ENCODE measurements at regions not wholly inside any gene's neighbourhood (a gene's known extent, or its start where the extent isn't known, plus 50 kb on each side); places are given as distances from the start of the nearest gene placed in this dataset.

- Histone ChIP-seq H3K9me3 (ENCODE audit: low read length) (no peaks in the 10 kb centered on the region), H3K27ac (ENCODE audit: extremely low read length, insufficient read depth, low read length) (no peak overlapping the region), H2AFZ (ENCODE audit: low read length) (no peak overlapping the region), H3K9ac (ENCODE audit: insufficient read depth, low read depth, low read length) (no peak overlapping the region), H3K4me3 (replicated peaks in 1 of 3; ENCODE audit: insufficient read depth in 1 of 3, low read depth in 2 of 3, low read length in 3 of 3) (no peak overlapping the region), H3K27me3 (ENCODE audit: control insufficient read depth in 1 of 2, insufficient read depth in 2 of 2, low read length in 2 of 2) (no peaks in the 10 kb centered on the region; a peak in 1 of 5 replicates), H3K79me2 (ENCODE audit: insufficient read depth, low read length) (no peaks in the 10 kb centered on the region), H4K20me1 (ENCODE audit: insufficient read depth, low read length) (no peaks in the 10 kb centered on the region), H3K4me2 (ENCODE audit: low read depth, low read length) (no peak overlapping the region), H3K36me3 (replicated peaks in 1 of 2; ENCODE audit: control insufficient read depth in 1 of 2, insufficient read depth in 2 of 2, low read length in 2 of 2) (no peaks in the 10 kb centered on the region), H3K4me1 (ENCODE audit: insufficient read depth, low read length) (no peaks in the 10 kb centered on the region)
- in situ Hi-C loops (cut with HindIII; ENCODE audit: extremely low pct_ligation_motif_present, low pct_unique_long_range_greater_than_20kb) = no loop called here
- intact Hi-C loops (cut with micrococcal nuclease; ENCODE audit: unreplicated experiment) = no loop called here
- DNase-seq (ENCODE audit: low spot score) (no peak), ATAC-seq (no peak), FAIRE-seq (no peak)
- 31% methylated on average over 5 of the region's 5 CpGs for WGBS (ENCODE audit: low lambda C conversion rate)
- ChIA-PET POLR2A (no interaction called here), CTCF (ENCODE audit: low intra/inter-chr PET ratio, low total read pairs) (no interaction called here)
- TF ChIP-seq ZNF720 (CRISPR knock-in tag; IDR thresholded peaks at IDR 0.05) = no peak
- TF ChIP-seq ZMYM3 (CRISPR knock-in tag; IDR thresholded peaks at IDR 0.05) = no peak
- TF ChIP-seq ZNF280D (CRISPR knock-in tag; IDR thresholded peaks at IDR 0.05) = no peak
- no peak for TF ChIP-seq U2AF2 (IDR thresholded peaks at IDR 0.05; ENCODE audit: low read depth, low read length)
- no peak for TF ChIP-seq JUNB (CRISPR knock-in tag; IDR thresholded peaks at IDR 0.05; ENCODE audit: borderline replicate concordance)
- no peak for TF ChIP-seq XBP1 (CRISPR knock-in tag; IDR thresholded peaks at IDR 0.05)
- no TSS peak for BruUV-seq (replicated peaks)
Measured at GRCh38 chrX:96480081-96480480, 204.6 kb upstream of the DIAPH2 start.

- H3K4me2 ChIP-seq (ENCODE audit: low read depth, low read length) = no peak overlapping the region
- H4K20me1 ChIP-seq (ENCODE audit: insufficient read depth, low read length) = no peaks in the 10 kb centered on the region
- CTCF ChIA-PET (ENCODE audit: low intra/inter-chr PET ratio, low total read pairs) = no interaction called here
- H2AFZ ChIP-seq (ENCODE audit: low read length) = no peak overlapping the region
- H3K9me3 ChIP-seq (ENCODE audit: low read length) = no peaks in the 10 kb centered on the region
- intact Hi-C loops (cut with micrococcal nuclease; ENCODE audit: unreplicated experiment) (no loop called here), in situ Hi-C loops (cut with HindIII; ENCODE audit: extremely low pct_ligation_motif_present, low pct_unique_long_range_greater_than_20kb) (no loop called here)
- POLR2A ChIA-PET = no interaction called here
- TF ChIP-seq KAT7 (CRISPR knock-in tag; IDR thresholded peaks at IDR 0.05; ENCODE audit: borderline replicate concordance) = no peak
- TF ChIP-seq PAF1 (CRISPR knock-in tag; IDR thresholded peaks at IDR 0.05) = no peak
- TF ChIP-seq MEF2D (CRISPR knock-in tag; IDR thresholded peaks at IDR 0.05) = no peak
- no peak for TF ChIP-seq ZNF24 (IDR thresholded peaks at IDR 0.05)
- no peak for TF ChIP-seq YY1 (IDR thresholded peaks at IDR 0.05; ENCODE audit: insufficient read depth, insufficient replicate concordance, low read depth, low read length)
- TF ChIP-seq ZNF414 (CRISPR knock-in tag; IDR thresholded peaks at IDR 0.05) = no peak
- no peak for TF ChIP-seq NFRKB (IDR thresholded peaks at IDR 0.05)
- no peak for TF ChIP-seq SNAPC2 (CRISPR knock-in tag; IDR thresholded peaks at IDR 0.05)
- TF ChIP-seq SALL2 (CRISPR knock-in tag; IDR thresholded peaks at IDR 0.05) = no peak
- TF ChIP-seq ZNF776 (CRISPR knock-in tag; IDR thresholded peaks at IDR 0.05) = no peak
- no peak for TF ChIP-seq NR2F2 (IDR thresholded peaks at IDR 0.05; ENCODE audit: borderline replicate concordance, low read depth)
- no peaks in the 10 kb centered on the region for H3K79me2 ChIP-seq (ENCODE audit: insufficient read depth, low read length)
- H3K36me3 ChIP-seq (replicated peaks in 1 of 2; ENCODE audit: control insufficient read depth in 1 of 2, insufficient read depth in 2 of 2, low read length in 2 of 2) = no peaks in the 10 kb centered on the region
- H3K9ac ChIP-seq (ENCODE audit: insufficient read depth, low read depth, low read length) = no peak overlapping the region
- ATAC-seq = no peak
- BruUV-seq (replicated peaks) = no TSS peak
- no peak for DNase-seq (ENCODE audit: low spot score)
- H3K27ac ChIP-seq (ENCODE audit: extremely low read length, insufficient read depth, low read length) = no peak overlapping the region
- H3K27me3 ChIP-seq (ENCODE audit: control insufficient read depth in 1 of 2, insufficient read depth in 2 of 2, low read length in 2 of 2) = no peaks in the 10 kb centered on the region; a peak in 1 of 5 replicates
- no peak overlapping the region for H3K4me3 ChIP-seq (replicated peaks in 1 of 3; ENCODE audit: insufficient read depth in 1 of 3, low read depth in 2 of 3, low read length in 3 of 3)
- WGBS (ENCODE audit: low lambda C conversion rate) = 0% methylated on average over 3 of the region's 4 CpGs
- no peak for FAIRE-seq
- H3K4me1 ChIP-seq (ENCODE audit: insufficient read depth, low read length) = no peaks in the 10 kb centered on the region
Measured at GRCh38 chrX:96481831-96482230, 202.8 kb upstream of the DIAPH2 start.
